ENCODE measurements at regions not wholly inside any gene's neighbourhood (a gene's known extent, or its start where the extent isn't known, plus 50 kb on each side); places are given as distances from the start of the nearest gene placed in this dataset.

DNA sequence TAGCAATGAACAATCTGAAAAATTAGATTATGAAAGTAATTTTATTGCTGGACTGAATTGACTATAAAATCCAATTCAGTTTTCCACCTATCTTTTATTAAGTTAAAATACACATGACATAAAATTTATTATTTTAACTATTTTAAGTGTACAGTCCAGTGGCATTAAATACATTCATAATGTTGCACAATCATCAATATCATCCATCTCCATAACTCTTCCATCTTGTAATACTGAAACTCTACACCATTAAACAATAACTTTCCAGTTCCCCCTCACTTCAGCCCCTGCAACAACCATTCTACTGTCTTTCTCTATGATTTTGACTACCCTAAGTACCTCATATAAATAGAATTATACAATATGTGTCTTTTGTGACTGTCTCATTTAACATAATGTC is 200.6 kb upstream of the ITGA1 start:
- TF ChIP-seq FOXM1 (IDR thresholded peaks at IDR 0.05; ENCODE audit: low read depth), result no peak
- TF ChIP-seq RFX5 (IDR thresholded peaks at IDR 0.05; ENCODE audit: low read length), result no peak
